ENCODE measurements at regions not wholly inside any gene's neighbourhood (a gene's known extent, or its start where the extent isn't known, plus 50 kb on each side); places are given as distances from the start of the nearest gene placed in this dataset.

DNA sequence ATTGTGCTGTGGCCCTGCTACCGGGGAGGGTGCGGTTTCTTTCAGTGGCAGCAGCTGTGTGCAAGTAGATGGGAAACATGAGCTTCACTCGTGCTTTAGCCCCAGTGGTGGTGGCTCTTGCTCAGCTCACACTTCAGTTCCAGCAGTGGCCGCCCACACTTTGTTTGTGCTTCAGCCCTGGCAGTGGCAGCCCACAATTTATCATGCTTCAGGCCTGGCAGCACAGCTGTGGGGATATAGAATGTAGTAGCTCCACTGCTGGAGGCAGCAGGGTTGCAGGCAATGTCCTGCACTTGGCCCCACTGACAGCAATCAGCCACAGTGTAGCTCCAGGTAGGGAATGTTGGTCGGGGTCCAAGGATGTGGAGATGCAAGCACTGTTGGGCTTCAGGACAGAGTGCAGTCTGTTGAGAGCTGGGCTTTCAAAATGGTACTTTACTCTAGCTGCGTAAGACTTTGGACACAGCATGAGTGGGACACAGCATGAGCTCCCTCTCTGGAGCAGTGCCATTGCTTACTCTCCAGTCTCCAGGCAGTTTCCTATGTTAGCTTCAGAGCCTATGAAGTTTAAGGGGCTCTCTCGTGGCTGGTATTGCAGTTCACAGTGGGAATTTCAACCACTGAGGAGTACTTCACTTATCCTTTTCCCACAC is 413.1 kb downstream of the PDGFC start:
- TF ChIP-seq, protein P1, sequence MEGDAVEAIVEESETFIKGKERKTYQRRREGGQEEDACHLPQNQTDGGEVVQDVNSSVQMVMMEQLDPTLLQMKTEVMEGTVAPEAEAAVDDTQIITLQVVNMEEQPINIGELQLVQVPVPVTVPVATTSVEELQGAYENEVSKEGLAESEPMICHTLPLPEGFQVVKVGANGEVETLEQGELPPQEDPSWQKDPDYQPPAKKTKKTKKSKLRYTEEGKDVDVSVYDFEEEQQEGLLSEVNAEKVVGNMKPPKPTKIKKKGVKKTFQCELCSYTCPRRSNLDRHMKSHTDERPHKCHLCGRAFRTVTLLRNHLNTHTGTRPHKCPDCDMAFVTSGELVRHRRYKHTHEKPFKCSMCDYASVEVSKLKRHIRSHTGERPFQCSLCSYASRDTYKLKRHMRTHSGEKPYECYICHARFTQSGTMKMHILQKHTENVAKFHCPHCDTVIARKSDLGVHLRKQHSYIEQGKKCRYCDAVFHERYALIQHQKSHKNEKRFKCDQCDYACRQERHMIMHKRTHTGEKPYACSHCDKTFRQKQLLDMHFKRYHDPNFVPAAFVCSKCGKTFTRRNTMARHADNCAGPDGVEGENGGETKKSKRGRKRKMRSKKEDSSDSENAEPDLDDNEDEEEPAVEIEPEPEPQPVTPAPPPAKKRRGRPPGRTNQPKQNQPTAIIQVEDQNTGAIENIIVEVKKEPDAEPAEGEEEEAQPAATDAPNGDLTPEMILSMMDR (IDR thresholded peaks at IDR 0.05): no peak
- TF ChIP-seq POLR2A (IDR thresholded peaks at IDR 0.05): no peak
